Spleen (tissue), 7 donors: ENCODE measurements at regions not wholly inside any gene's neighbourhood (a gene's known extent, or its start where the extent isn't known, plus 50 kb on each side); places are given as distances from the start of the nearest gene placed in this dataset.

Experiments
- POLR2A ChIP-seq, 3 donors: fragments of 450-650 bp; IDR thresholded peaks; one replicate each; pipeline ENCODE4 v1.5.1; 2017; ENCODE audit warnings: antibody characterized with exemption in 3 of 3, mild to moderate bottlenecking in 1 of 3
- TF ChIP-seq, protein P1 (sequence below), 11 experiments: fragments of 200-600 bp in 7 of 11; fragments of 450-650 bp in 4 of 11; sonication (generic) in 4 of 11; IDR thresholded peaks in 8 of 11; conservative IDR thresholded peaks in 3 of 11; 1 replicate in 7 of 11; 2 replicates in 4 of 11; pipeline versions ENCODE4 v1.4.0 to v1.8.0; 2016 to 2021; ENCODE audit warnings: antibody characterized with exemption in 11 of 11, inconsistent platforms in 4 of 11, mild to moderate bottlenecking in 1 of 11
- donor health status: DM: no; HTN: no; CAD: no; lungs with moderate emphysema.
- donor health status: DM: no; HTN: no; CAD: no.
- donor health status: DM: no; HTN: no; CAD: no.

DNA sequence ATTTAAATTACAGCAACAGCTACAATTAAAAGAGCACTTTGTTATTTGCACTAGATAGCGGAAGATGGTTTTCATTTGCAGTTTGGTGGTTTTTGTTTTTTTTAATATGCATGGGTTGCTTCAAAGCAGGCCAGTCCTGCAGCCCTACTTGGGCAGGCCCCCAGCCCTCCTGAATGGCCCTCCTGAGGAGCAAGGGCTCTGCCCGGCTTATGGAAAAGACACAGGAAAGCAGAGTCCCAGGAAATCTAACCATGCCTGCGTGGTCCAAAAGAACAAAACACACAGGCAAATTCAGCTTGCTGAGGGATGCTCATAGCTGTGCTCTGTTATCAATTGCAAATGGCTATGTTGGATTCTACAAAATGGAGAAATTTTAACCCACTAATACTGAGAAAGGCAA, 371.1 kb upstream of the ARID1B start:
- no peak for TF ChIP-seq POLR2A (IDR thresholded peaks at IDR 0.05)
- TF ChIP-seq, protein P1, sequence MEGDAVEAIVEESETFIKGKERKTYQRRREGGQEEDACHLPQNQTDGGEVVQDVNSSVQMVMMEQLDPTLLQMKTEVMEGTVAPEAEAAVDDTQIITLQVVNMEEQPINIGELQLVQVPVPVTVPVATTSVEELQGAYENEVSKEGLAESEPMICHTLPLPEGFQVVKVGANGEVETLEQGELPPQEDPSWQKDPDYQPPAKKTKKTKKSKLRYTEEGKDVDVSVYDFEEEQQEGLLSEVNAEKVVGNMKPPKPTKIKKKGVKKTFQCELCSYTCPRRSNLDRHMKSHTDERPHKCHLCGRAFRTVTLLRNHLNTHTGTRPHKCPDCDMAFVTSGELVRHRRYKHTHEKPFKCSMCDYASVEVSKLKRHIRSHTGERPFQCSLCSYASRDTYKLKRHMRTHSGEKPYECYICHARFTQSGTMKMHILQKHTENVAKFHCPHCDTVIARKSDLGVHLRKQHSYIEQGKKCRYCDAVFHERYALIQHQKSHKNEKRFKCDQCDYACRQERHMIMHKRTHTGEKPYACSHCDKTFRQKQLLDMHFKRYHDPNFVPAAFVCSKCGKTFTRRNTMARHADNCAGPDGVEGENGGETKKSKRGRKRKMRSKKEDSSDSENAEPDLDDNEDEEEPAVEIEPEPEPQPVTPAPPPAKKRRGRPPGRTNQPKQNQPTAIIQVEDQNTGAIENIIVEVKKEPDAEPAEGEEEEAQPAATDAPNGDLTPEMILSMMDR (IDR thresholded peaks at IDR 0.05 in 8 of 11, conservative IDR thresholded peaks at IDR 0.05 in 3 of 11): no peak
